ENCODE measurements at regions not wholly inside any gene's neighbourhood (a gene's known extent, or its start where the extent isn't known, plus 50 kb on each side); places are given as distances from the start of the nearest gene placed in this dataset.

GRCh38 chr18:55950379-55951166, 362.6 kb upstream of the TCF4 start:
- Histone ChIP-seq H2BK15ac (ENCODE audit: low read depth, low read length) (no peak overlapping the region), H4K5ac (ENCODE audit: low read depth, low read length) (no peak overlapping the region), H3K9ac (ENCODE audit: low read depth, low read length) (no peak overlapping the region), H3K18ac (ENCODE audit: low read depth, low read length) (no peak overlapping the region), H2AFZ (replicated peaks; ENCODE audit: low read length, poor library complexity) (no peak overlapping the region), H4K91ac (ENCODE audit: insufficient read depth, low read depth, low read length) (no peak overlapping the region), H3K4me2 (ENCODE audit: low read depth, low read length) (no peak overlapping the region), H3K79me1 (ENCODE audit: low read depth in 1 of 2, low read length in 2 of 2) (no peaks in the 10 kb centered on the region), H3K27me3 (ENCODE audit: control insufficient read depth, insufficient read depth, low read length) (no peaks in the 10 kb centered on the region), H2BK20ac (ENCODE audit: low read depth, low read length) (no peak overlapping the region), H3K27ac (ENCODE audit: insufficient read depth, low read length) (no peak overlapping the region), H3K4ac (ENCODE audit: low read depth, low read length) (no peak overlapping the region), H3K9me1 (ENCODE audit: insufficient read depth, low read length) (no peaks in the 10 kb centered on the region), H3K23ac (ENCODE audit: low read depth, low read length) (no peak overlapping the region), H2BK5ac (ENCODE audit: low read depth, low read length, poor library complexity, severe bottlenecking) (no peak overlapping the region), H3K36me3 (ENCODE audit: control insufficient read depth, insufficient read depth, low read length) (no peaks in the 10 kb centered on the region), H3K4me3 (ENCODE audit: insufficient read depth, low read depth, low read length) (no peak overlapping the region), H3K4me1 (ENCODE audit: control insufficient read depth, insufficient read depth, low read length) (no peaks in the 10 kb centered on the region), H3K14ac (replicated peaks; ENCODE audit: low read depth, low read length) (no peak overlapping the region), H3K9me3 (ENCODE audit: control insufficient read depth, insufficient read depth, low read length) (no peaks in the 10 kb centered on the region), H4K20me1 (ENCODE audit: insufficient read depth, low read length) (no peaks in the 10 kb centered on the region), H2AK5ac (ENCODE audit: low read depth, low read length) (no peak overlapping the region), H4K8ac (ENCODE audit: low read depth in 2 of 2, low read length in 2 of 2) (no peak overlapping the region), H3K56ac (ENCODE audit: extremely low read depth, insufficient read depth, low read length) (no peak overlapping the region), H2AK9ac (replicated peaks; ENCODE audit: low read depth, low read length, poor library complexity) (no peak overlapping the region), H2BK120ac (ENCODE audit: low read depth, low read length) (no peak overlapping the region)
- ChIA-PET CTCF (no interaction called here), POLR2A (ENCODE audit: unreplicated experiment) (no interaction called here)
- dilution Hi-C loops (cut with HindIII; ENCODE audit: low sequenced_read_pairs, unreplicated experiment) (no loop called here), in situ Hi-C loops (cut with MboI; ENCODE audit: low sequenced_read_pairs) (no loop called here), intact Hi-C loops (cut with micrococcal nuclease) (no loop called here)
- ATAC-seq (ENCODE audit: low read depth) (no peak), DNase-seq (no peak)
- TF ChIP-seq FOS (IDR thresholded peaks at IDR 0.05; ENCODE audit: low read depth, low read length) (no peak), BHLHE40 (IDR thresholded peaks at IDR 0.05; ENCODE audit: low read depth, low read length) (no peak), SMC3 (IDR thresholded peaks at IDR 0.05; ENCODE audit: low read depth, low read length) (no peak), RFX5 (IDR thresholded peaks at IDR 0.05; ENCODE audit: low read depth, low read length) (no peak), POLR2A (IDR thresholded peaks at IDR 0.05; ENCODE audit: low read depth, low read length) (no peak), MAZ (IDR thresholded peaks at IDR 0.05; ENCODE audit: borderline replicate concordance, low read depth, low read length) (no peak), NFE2L2 (IDR thresholded peaks at IDR 0.05; ENCODE audit: low read depth, low read length) (no peak), ELK1 (IDR thresholded peaks at IDR 0.05; ENCODE audit: borderline replicate concordance, low read depth, low read length) (no peak), CTCF (conservative IDR thresholded peaks at IDR 0.05; ENCODE audit: low read depth, low read length) (no peak)
- BruUV-seq (replicated peaks): no TSS peak
- 79% methylated on average over 4 of the region's 14 CpGs; no CpG with 5 or more reads in 1 of the 2 experiments for WGBS, 2 experiments (ENCODE audit: extremely low coverage in 2 of 2, insufficient read length in 1 of 2)

All from IMR-90 (cell line).